Thyroid gland (tissue), 4 donors: ENCODE measurements at regions not wholly inside any gene's neighbourhood (a gene's known extent, or its start where the extent isn't known, plus 50 kb on each side); places are given as distances from the start of the nearest gene placed in this dataset.

Experiments used
- DNase-seq, 2 donors: peaks; one replicate each; pipeline ENCODE4 v3.0.0-alpha.2; 2019
- H3K27ac ChIP-seq, 3 donors: fragments of 200-600 bp; sonication (generic); 1 replicate in 2 of 3; 2 replicates in 1 of 3; pipeline ENCODE4 v1.5.1; 2016 to 2019; ENCODE audit warnings: mild to moderate bottlenecking in 1 of 3, moderate library complexity in 1 of 3
- H3K27me3 ChIP-seq: fragments of 200-600 bp; sonication (generic); one replicate; pipeline ENCODE4 v1.5.1; 2019
- H3K36me3 ChIP-seq, 2 donors: fragments of 200-600 bp; sonication (generic); one replicate each; pipeline ENCODE4 v1.5.1; 2016 to 2019
- H3K4me1 ChIP-seq, 2 donors: fragments of 200-600 bp; sonication (generic); one replicate each; pipeline ENCODE4 v1.5.1; 2017 to 2019
- H3K4me3 ChIP-seq, 3 donors: fragments of 200-600 bp; sonication (generic); replicated peaks in 1 of 3; 1 replicate in 2 of 3; 2 replicates in 1 of 3; pipeline ENCODE4 v1.5.1; 2016; ENCODE audit warnings: mild to moderate bottlenecking in 1 of 3
- H3K9me3 ChIP-seq: fragments of 200-600 bp; sonication (generic); one replicate; pipeline ENCODE4 v1.5.1; 2017
- CTCF ChIP-seq, 6 experiments: fragments of 200-600 bp in 3 of 6; fragments of 450-650 bp in 3 of 6; sonication (generic) in 3 of 6; IDR thresholded peaks; one replicate each; pipeline ENCODE4 v1.5.1; 2016 to 2019; ENCODE audit warnings: antibody characterized with exemption in 6 of 6, mild to moderate bottlenecking in 2 of 6, inconsistent platforms in 1 of 6, moderate library complexity in 1 of 6
- POLR2A ChIP-seq, 2 donors: fragments of 450-650 bp; IDR thresholded peaks; one replicate each; pipeline ENCODE4 v1.6.1; 2017; ENCODE audit warnings: antibody characterized with exemption in 2 of 2, mild to moderate bottlenecking in 2 of 2, moderate library complexity in 1 of 2
- WGBS, 2 donors: methylation state at CpG; one replicate each; pipeline ENCODE4 v1.1.5; 2017; 5-methylcytosine and 5-hydroxymethylcytosine counted together
- intact Hi-C: fragments of 100-400 bp; cut with DNase I; formaldehyde crosslinking; loops from one replicate; pipeline ENCODE4 v1.15.1; 2023

GRCh38 chr4:100098681-100099080 lies 91.6 kb downstream of the DDIT4L start:
- DNase-seq = no peak
- no peaks in the 10 kb centered on the region for H3K27me3 ChIP-seq
- H3K36me3 ChIP-seq = no peaks in the 10 kb centered on the region
- H3K4me1 ChIP-seq = peaks cover 13% of the 10 kb centered on the region in 2 donors
- H3K4me3 ChIP-seq = no peak overlapping the region
- TF ChIP-seq CTCF (IDR thresholded peaks at IDR 0.05) (no peak), POLR2A (IDR thresholded peaks at IDR 0.05) (no peak)
- no peaks in the 10 kb centered on the region for H3K9me3 ChIP-seq
- H3K27ac ChIP-seq = no peak overlapping the region
- intact Hi-C loops = no loop called here
- WGBS, 2 donors = 93 to 96% methylated on average over 2 of the region's 2 CpGs

- no peak overlapping the region for H3K4me3 ChIP-seq
- intact Hi-C loops = no loop called here
- H3K27ac ChIP-seq = no peak overlapping the region
- TF ChIP-seq POLR2A (IDR thresholded peaks at IDR 0.05) (no peak), CTCF (IDR thresholded peaks at IDR 0.05) (no peak)
- no peak for DNase-seq
- no peaks in the 10 kb centered on the region for H3K9me3 ChIP-seq
- H3K4me1 ChIP-seq = peaks cover 16 to 19% of the 10 kb centered on the region in 2 donors
- no peaks in the 10 kb centered on the region for H3K36me3 ChIP-seq
- H3K27me3 ChIP-seq = no peaks in the 10 kb centered on the region
- 69 to 78% methylated on average over 7 of the region's 7 CpGs for WGBS, 2 donors
Observed at GRCh38 chr4:100098011-100098545, 92.2 kb downstream of the DDIT4L start.

- no peaks in the 10 kb centered on the region for H3K36me3 ChIP-seq
- H3K4me1 ChIP-seq = peaks cover 16 to 22% of the 10 kb centered on the region in 2 donors
- peak overlapping the region in 2 of 3 donors; percentile 15 to 17 for H3K27ac ChIP-seq
- no peak overlapping the region for H3K4me3 ChIP-seq
- DNase-seq = peak; percentile 49 to 64
- no peaks in the 10 kb centered on the region for H3K27me3 ChIP-seq
- intact Hi-C loops = no loop called here
- WGBS, 2 donors = 28 to 35% methylated on average over 7 of the region's 7 CpGs
- TF ChIP-seq CTCF (IDR thresholded peaks at IDR 0.05) (peak; percentile 20 to 64 (median 46)), POLR2A (IDR thresholded peaks at IDR 0.05) (no peak)
- no peaks in the 10 kb centered on the region for H3K9me3 ChIP-seq
Observed at GRCh38 chr4:100095729-100096595, 94.3 kb downstream of the DDIT4L start.

- Histone ChIP-seq H3K27ac (peak overlapping the region; percentile 70 to 79 (median 74)), H3K4me3 (no peak overlapping the region), H3K27me3 (no peaks in the 10 kb centered on the region), H3K36me3 (no peaks in the 10 kb centered on the region), H3K4me1 (peaks cover 16 to 22% of the 10 kb centered on the region in 2 donors), H3K9me3 (no peaks in the 10 kb centered on the region)
- WGBS, 2 donors = 26 to 30% methylated on average over 8 of the region's 8 CpGs
- intact Hi-C loops = no loop called here
- TF ChIP-seq CTCF (IDR thresholded peaks at IDR 0.05) (peak; percentile 70 to 91 (median 76)), POLR2A (IDR thresholded peaks at IDR 0.05) (peak in 1 of 2 donors; percentile 16)
- DNase-seq = peak; percentile 93 to 94
Observed at GRCh38 chr4:100093091-100093866, 97.0 kb downstream of the DDIT4L start.
